ENCODE measurements at regions not wholly inside any gene's neighbourhood (a gene's known extent, or its start where the extent isn't known, plus 50 kb on each side); places are given as distances from the start of the nearest gene placed in this dataset.

DNA sequence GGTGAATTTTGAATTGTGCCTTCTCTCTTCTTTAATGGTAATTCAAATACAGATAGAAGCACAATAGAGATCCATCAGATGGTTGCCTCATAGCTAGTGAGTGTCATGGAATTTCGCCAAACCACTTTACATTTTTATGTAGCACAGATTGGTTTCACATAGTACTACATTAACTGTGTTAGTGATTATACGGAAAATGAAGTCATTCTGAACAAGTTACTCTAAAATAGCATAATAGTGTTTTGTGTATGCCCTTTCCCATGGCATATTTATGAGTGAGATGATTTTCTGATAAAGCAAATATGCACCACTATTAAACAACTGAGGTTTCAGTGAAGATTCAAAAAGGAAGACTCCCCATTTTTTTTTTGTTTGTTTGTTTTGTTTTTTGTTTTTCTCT lies 1623.5 kb downstream of the PCDH9 start:
- Histone ChIP-seq H3K27ac (ENCODE audit: low read depth, low read length) (no peak overlapping the region), H3K27me3 (ENCODE audit: control insufficient read depth, insufficient read depth, low read length) (no peaks in the 10 kb centered on the region), H3K9me3 (ENCODE audit: control insufficient read depth, insufficient read depth, low read length) (no peaks in the 10 kb centered on the region), H3K4me3 (ENCODE audit: low read depth, low read length) (no peak overlapping the region)
- ChIA-PET POLR2A (no interaction called here), CTCF (no interaction called here)
- TF ChIP-seq, protein P1, sequence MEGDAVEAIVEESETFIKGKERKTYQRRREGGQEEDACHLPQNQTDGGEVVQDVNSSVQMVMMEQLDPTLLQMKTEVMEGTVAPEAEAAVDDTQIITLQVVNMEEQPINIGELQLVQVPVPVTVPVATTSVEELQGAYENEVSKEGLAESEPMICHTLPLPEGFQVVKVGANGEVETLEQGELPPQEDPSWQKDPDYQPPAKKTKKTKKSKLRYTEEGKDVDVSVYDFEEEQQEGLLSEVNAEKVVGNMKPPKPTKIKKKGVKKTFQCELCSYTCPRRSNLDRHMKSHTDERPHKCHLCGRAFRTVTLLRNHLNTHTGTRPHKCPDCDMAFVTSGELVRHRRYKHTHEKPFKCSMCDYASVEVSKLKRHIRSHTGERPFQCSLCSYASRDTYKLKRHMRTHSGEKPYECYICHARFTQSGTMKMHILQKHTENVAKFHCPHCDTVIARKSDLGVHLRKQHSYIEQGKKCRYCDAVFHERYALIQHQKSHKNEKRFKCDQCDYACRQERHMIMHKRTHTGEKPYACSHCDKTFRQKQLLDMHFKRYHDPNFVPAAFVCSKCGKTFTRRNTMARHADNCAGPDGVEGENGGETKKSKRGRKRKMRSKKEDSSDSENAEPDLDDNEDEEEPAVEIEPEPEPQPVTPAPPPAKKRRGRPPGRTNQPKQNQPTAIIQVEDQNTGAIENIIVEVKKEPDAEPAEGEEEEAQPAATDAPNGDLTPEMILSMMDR (IDR thresholded peaks at IDR 0.05; ENCODE audit: low read depth, low read length), result no peak
- DNase-seq (ENCODE audit: low read depth, low spot score), result peak; percentile 1

DNA sequence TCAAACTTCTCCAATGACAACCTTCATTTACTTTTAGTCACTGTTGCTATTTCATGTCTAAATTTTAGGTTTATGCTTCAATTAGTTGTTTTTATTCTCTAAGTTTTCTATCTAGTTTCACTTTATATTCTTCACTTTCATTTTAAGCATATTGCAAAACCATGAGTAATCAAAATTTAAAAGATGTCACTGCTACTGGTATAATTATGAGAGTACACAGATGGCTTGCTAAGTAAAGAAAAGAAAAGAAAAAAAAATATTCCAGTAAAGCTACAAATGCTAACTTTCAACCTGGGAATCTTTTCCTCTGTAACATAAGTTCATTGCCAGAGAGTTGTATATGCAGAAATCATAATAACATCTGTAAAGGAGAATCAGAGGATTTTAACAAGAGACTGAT lies 1624.7 kb downstream of the PCDH9 start:
- Histone ChIP-seq H3K27me3 (ENCODE audit: control insufficient read depth, insufficient read depth, low read length) (no peaks in the 10 kb centered on the region), H3K4me3 (ENCODE audit: low read depth, low read length) (no peak overlapping the region), H3K9me3 (ENCODE audit: control insufficient read depth, insufficient read depth, low read length) (no peaks in the 10 kb centered on the region), H3K27ac (ENCODE audit: low read depth, low read length) (no peak overlapping the region)
- no peak for DNase-seq (ENCODE audit: low read depth, low spot score)
- ChIA-PET CTCF (no interaction called here), POLR2A (no interaction called here)
- TF ChIP-seq, protein P1 (IDR thresholded peaks at IDR 0.05; ENCODE audit: low read depth, low read length), result no peak

DNA sequence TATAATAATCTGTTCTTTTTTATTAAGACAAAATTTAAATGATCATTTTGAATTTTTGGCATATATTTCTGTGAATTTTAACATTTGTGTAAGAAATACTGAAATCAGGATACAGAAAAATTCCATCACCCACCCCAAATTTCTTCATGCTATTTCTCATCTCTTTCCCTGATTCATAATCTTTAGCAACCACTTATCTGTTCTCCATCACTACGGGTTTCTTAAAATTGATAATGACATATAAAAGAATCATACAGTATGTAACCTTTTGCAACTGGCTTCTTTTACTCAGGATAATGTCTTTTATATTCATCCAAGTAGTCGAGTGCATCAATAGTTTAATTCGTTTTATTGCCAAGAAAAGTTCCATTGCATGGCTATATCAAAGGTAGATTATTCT lies 1627.0 kb downstream of the PCDH9 start:
- ChIA-PET CTCF (no interaction called here), POLR2A (no interaction called here)
- no peak overlapping the region for H3K4me3 ChIP-seq (ENCODE audit: low read depth, low read length)
- H3K9me3 ChIP-seq (ENCODE audit: control insufficient read depth, insufficient read depth, low read length), result no peaks in the 10 kb centered on the region
- TF ChIP-seq, protein P1 (IDR thresholded peaks at IDR 0.05; ENCODE audit: low read depth, low read length), result no peak
- H3K27ac ChIP-seq (ENCODE audit: low read depth, low read length), result no peak overlapping the region
- no peak for DNase-seq (ENCODE audit: low read depth, low spot score)
- H3K27me3 ChIP-seq (ENCODE audit: control insufficient read depth, insufficient read depth, low read length), result no peaks in the 10 kb centered on the region

DNA sequence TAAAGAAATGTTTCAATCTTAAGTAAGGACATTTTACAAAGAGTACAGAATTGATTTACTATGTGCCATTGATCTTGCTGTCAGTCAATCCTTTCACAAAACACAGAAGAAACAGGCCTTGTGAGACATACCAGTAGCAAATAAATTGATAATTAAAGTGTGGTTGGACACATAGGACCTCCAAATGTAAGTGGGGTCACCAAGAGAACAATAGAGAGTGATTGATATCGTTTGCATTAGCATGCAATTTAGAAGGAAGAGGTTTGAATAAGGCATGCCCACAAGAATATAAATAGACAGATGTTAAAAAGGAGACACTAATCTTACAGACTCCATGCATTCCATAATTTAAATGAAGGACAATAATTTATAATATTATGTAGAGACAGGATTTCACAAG lies 1628.3 kb downstream of the PCDH9 start:
- ChIA-PET POLR2A (no interaction called here), CTCF (no interaction called here)
- no peaks in the 10 kb centered on the region for H3K9me3 ChIP-seq (ENCODE audit: control insufficient read depth, insufficient read depth, low read length)
- no peak for DNase-seq (ENCODE audit: low read depth, low spot score)
- H3K27me3 ChIP-seq (ENCODE audit: control insufficient read depth, insufficient read depth, low read length), result no peaks in the 10 kb centered on the region
- H3K4me3 ChIP-seq (ENCODE audit: low read depth, low read length), result no peak overlapping the region
- TF ChIP-seq, protein P1 (IDR thresholded peaks at IDR 0.05; ENCODE audit: low read depth, low read length), result no peak
- H3K27ac ChIP-seq (ENCODE audit: low read depth, low read length), result no peak overlapping the region

DNA sequence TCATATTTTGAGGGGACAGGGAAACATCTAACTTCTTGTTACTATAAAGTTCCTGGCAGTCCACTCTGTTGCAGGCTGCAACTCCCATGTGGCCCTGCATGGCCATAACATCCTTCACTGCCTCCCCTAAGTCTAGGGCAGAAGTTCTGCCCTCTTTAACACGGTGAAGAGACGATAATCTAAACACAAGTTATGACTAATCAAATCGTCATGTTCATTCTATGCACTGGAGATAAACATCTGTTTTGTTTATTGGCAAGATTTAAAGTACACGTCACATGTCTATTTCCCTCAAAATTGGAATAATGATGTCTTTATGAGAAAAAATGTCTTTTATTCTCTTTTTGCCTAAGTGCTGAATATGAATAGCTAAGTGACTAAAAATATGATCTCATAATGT lies 1629.4 kb downstream of the PCDH9 start:
- ChIA-PET CTCF (interaction anchor here (1.0 kb wide), 1 partner anchor 12 kb away, joined by 3 read pairs; no protein-coding TSS in a partner anchor), POLR2A (interaction anchor here (0.6 kb wide), 1 partner anchor 288 kb away, joined by 4 read pairs; no protein-coding TSS in a partner anchor)
- Histone ChIP-seq H3K27ac (ENCODE audit: low read depth, low read length) (no peak overlapping the region), H3K4me3 (ENCODE audit: low read depth, low read length) (no peak overlapping the region), H3K9me3 (ENCODE audit: control insufficient read depth, insufficient read depth, low read length) (no peaks in the 10 kb centered on the region), H3K27me3 (ENCODE audit: control insufficient read depth, insufficient read depth, low read length) (no peaks in the 10 kb centered on the region)
- TF ChIP-seq, protein P1 (IDR thresholded peaks at IDR 0.05; ENCODE audit: low read depth, low read length), result no peak
- peak; percentile 33 for DNase-seq (ENCODE audit: low read depth, low spot score)

All from AG04450 (cell line).